ENCODE measurements at regions not wholly inside any gene's neighbourhood (a gene's known extent, or its start where the extent isn't known, plus 50 kb on each side); places are given as distances from the start of the nearest gene placed in this dataset.

DNA sequence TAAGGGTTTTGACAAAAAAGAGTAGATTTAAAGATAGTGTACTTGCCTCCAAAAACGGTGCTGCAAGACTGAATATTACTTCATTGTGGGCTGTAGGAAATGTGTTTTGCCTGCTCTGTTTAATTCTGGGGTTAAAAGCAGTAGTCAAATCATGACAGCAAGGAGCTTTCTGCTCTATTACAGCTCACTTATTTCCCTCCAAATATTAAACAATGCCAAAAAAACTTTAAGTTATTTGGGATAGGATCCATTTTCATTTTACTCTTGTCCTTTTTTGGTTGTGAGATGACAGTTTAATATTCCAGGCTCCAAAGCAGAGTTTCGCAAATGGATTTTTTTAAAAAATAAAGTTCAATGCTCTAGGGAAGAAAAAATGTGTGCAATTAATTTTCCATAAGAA is 340.4 kb upstream of the RGMB start:
- no peaks in the 10 kb centered on the region for H3K27me3 Mint-ChIP-seq (ENCODE audit: insufficient read depth, unreplicated experiment)
- H3K36me3 Mint-ChIP-seq (ENCODE audit: insufficient read depth, unreplicated experiment): no peaks in the 10 kb centered on the region
- no peak overlapping the region for H3K4me3 ChIP-seq (ENCODE audit: low read depth, low read length)
- H3K36me3 ChIP-seq (ENCODE audit: control insufficient read depth, insufficient read depth, low read length): no peaks in the 10 kb centered on the region
- TF ChIP-seq, protein P1, sequence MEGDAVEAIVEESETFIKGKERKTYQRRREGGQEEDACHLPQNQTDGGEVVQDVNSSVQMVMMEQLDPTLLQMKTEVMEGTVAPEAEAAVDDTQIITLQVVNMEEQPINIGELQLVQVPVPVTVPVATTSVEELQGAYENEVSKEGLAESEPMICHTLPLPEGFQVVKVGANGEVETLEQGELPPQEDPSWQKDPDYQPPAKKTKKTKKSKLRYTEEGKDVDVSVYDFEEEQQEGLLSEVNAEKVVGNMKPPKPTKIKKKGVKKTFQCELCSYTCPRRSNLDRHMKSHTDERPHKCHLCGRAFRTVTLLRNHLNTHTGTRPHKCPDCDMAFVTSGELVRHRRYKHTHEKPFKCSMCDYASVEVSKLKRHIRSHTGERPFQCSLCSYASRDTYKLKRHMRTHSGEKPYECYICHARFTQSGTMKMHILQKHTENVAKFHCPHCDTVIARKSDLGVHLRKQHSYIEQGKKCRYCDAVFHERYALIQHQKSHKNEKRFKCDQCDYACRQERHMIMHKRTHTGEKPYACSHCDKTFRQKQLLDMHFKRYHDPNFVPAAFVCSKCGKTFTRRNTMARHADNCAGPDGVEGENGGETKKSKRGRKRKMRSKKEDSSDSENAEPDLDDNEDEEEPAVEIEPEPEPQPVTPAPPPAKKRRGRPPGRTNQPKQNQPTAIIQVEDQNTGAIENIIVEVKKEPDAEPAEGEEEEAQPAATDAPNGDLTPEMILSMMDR (IDR thresholded peaks at IDR 0.05; ENCODE audit: insufficient read depth in 1 of 2, low read depth in 1 of 2, low read length in 1 of 2, severe bottlenecking in 1 of 2, unreplicated experiment in 1 of 2): no peak
- H3K4me1 Mint-ChIP-seq (ENCODE audit: low read depth, unreplicated experiment): no peaks in the 10 kb centered on the region
- H3K9me3 Mint-ChIP-seq (ENCODE audit: unreplicated experiment): no peaks in the 10 kb centered on the region
- intact Hi-C loops (cut with micrococcal nuclease; ENCODE audit: unreplicated experiment): no loop called here
- ChIA-PET POLR2A (no interaction called here), CTCF (no interaction called here)
- no peaks in the 10 kb centered on the region for H3K27me3 ChIP-seq (replicated peaks; ENCODE audit: control insufficient read depth, insufficient read depth, low read length)
- no peak for DNase-seq
- H3K4me1 ChIP-seq: no peaks in the 10 kb centered on the region
- H3K9me3 ChIP-seq: no peaks in the 10 kb centered on the region
- no peak overlapping the region for H3K4me3 Mint-ChIP-seq (ENCODE audit: unreplicated experiment)
- BruUV-seq (replicated peaks): no TSS peak
- no peak overlapping the region for H3K27ac Mint-ChIP-seq (ENCODE audit: unreplicated experiment)

DNA sequence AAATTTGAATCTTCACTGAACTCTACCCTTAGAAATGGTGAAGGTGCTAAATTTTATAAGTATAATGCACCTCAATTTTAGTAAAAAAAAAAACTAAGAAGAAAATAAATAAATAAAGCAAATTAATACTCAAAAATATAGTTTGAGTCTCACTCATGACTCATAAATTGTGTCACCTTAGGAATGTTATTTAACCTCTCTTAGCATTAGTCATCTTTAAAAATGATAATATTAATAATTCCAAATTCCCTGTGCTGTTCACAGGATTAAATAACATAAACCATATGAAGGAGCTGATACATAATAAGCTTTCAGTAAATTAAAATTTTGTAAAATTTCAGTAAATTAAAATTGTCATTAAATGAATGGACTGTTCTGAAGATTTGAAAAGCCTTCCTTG is 339.8 kb upstream of the RGMB start:
- DNase-seq: no peak
- CTCF ChIA-PET: no interaction called here
- POLR2A ChIA-PET: no interaction called here

DNA sequence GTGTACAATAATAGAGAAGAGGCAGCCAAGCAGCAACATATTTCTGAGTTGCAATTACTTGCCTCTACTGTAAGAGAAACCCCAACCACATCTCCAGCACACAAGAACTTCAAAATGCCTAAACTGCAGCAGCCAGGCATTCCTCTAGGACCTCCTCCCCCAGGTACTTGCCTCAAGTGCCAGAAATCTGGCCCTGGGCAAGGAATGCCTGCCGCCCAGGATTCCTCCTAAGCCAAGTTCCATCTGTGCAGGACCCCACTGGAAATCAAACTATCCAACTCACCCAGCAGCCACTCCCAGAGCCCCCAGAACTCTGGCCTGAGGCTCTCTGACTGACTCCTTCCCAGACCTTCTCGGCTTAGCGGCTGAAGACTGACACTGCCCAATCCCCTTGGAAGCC is 336.8 kb upstream of the RGMB start:
- intact Hi-C loops (cut with micrococcal nuclease; ENCODE audit: unreplicated experiment): no loop called here
- Histone ChIP-seq H3K9me3 (no peaks in the 10 kb centered on the region; the same call in 1 of the 2 replicates), H3K27me3 (replicated peaks; ENCODE audit: control insufficient read depth, insufficient read depth, low read length) (no peaks in the 10 kb centered on the region), H3K36me3 (ENCODE audit: control insufficient read depth, insufficient read depth, low read length) (no peaks in the 10 kb centered on the region), H3K4me3 (ENCODE audit: low read depth, low read length) (no peak overlapping the region), H3K4me1 (no peaks in the 10 kb centered on the region)
- no TSS peak for BruUV-seq (replicated peaks)
- H3K27me3 Mint-ChIP-seq (ENCODE audit: insufficient read depth, unreplicated experiment): no peaks in the 10 kb centered on the region
- CTCF ChIA-PET: no interaction called here
- no peaks in the 10 kb centered on the region for H3K4me1 Mint-ChIP-seq (ENCODE audit: low read depth, unreplicated experiment)
- H3K27ac Mint-ChIP-seq (ENCODE audit: unreplicated experiment): no peak overlapping the region
- TF ChIP-seq, protein P1 (IDR thresholded peaks at IDR 0.05; ENCODE audit: insufficient read depth in 1 of 2, low read depth in 1 of 2, low read length in 1 of 2, severe bottlenecking in 1 of 2, unreplicated experiment in 1 of 2): no peak
- POLR2A ChIA-PET: no interaction called here
- DNase-seq: no peak
- H3K4me3 Mint-ChIP-seq (ENCODE audit: unreplicated experiment): no peak overlapping the region
- no peaks in the 10 kb centered on the region for H3K36me3 Mint-ChIP-seq (ENCODE audit: insufficient read depth, unreplicated experiment)
- H3K9me3 Mint-ChIP-seq (ENCODE audit: unreplicated experiment): no peaks in the 10 kb centered on the region

More for the DNA sequence above, 339.8 kb upstream of the RGMB start:
- TF ChIP-seq, protein P1 (IDR thresholded peaks at IDR 0.05; ENCODE audit: insufficient read depth in 1 of 2, low read depth in 1 of 2, low read length in 1 of 2, severe bottlenecking in 1 of 2, unreplicated experiment in 1 of 2): no peak
- Mint-ChIP-seq H3K4me1 (ENCODE audit: low read depth, unreplicated experiment) (no peaks in the 10 kb centered on the region), H3K36me3 (ENCODE audit: insufficient read depth, unreplicated experiment) (no peaks in the 10 kb centered on the region), H3K27ac (ENCODE audit: unreplicated experiment) (no peak overlapping the region), H3K27me3 (ENCODE audit: insufficient read depth, unreplicated experiment) (no peaks in the 10 kb centered on the region), H3K9me3 (ENCODE audit: unreplicated experiment) (no peaks in the 10 kb centered on the region), H3K4me3 (ENCODE audit: unreplicated experiment) (no peak overlapping the region)
- no TSS peak for BruUV-seq (replicated peaks)
- no peaks in the 10 kb centered on the region for H3K27me3 ChIP-seq (replicated peaks; ENCODE audit: control insufficient read depth, insufficient read depth, low read length)
- intact Hi-C loops (cut with micrococcal nuclease; ENCODE audit: unreplicated experiment): no loop called here
- no peak overlapping the region for H3K4me3 ChIP-seq (ENCODE audit: low read depth, low read length)
- no peaks in the 10 kb centered on the region for H3K9me3 ChIP-seq
- H3K4me1 ChIP-seq: no peaks in the 10 kb centered on the region
- H3K36me3 ChIP-seq (ENCODE audit: control insufficient read depth, insufficient read depth, low read length): no peaks in the 10 kb centered on the region
